Loucy (cell line): ENCODE measurements at regions not wholly inside any gene's neighbourhood (a gene's known extent, or its start where the extent isn't known, plus 50 kb on each side); places are given as distances from the start of the nearest gene placed in this dataset.

Source experiments
- EZH2phosphoT487 ChIP-seq: fragments of 200-600 bp; IDR thresholded peaks from 2 replicates; pipeline ENCODE4 v1.6.1; 2018; ENCODE audit warnings: antibody characterized with exemption, mild to moderate bottlenecking, moderate library complexity, borderline replicate concordance
- TF ChIP-seq, protein P1 (sequence below): fragments of 200-600 bp; sonication (generic); conservative IDR thresholded peaks from 2 replicates; pipeline ENCODE4 v1.5.1; 2014; ENCODE audit warnings: mild to moderate bottlenecking, antibody characterized with exemption, low read length

GRCh38 chr4:78667325-78667724, 108.8 kb upstream of the BMP2K start:
- TF ChIP-seq, protein P1, sequence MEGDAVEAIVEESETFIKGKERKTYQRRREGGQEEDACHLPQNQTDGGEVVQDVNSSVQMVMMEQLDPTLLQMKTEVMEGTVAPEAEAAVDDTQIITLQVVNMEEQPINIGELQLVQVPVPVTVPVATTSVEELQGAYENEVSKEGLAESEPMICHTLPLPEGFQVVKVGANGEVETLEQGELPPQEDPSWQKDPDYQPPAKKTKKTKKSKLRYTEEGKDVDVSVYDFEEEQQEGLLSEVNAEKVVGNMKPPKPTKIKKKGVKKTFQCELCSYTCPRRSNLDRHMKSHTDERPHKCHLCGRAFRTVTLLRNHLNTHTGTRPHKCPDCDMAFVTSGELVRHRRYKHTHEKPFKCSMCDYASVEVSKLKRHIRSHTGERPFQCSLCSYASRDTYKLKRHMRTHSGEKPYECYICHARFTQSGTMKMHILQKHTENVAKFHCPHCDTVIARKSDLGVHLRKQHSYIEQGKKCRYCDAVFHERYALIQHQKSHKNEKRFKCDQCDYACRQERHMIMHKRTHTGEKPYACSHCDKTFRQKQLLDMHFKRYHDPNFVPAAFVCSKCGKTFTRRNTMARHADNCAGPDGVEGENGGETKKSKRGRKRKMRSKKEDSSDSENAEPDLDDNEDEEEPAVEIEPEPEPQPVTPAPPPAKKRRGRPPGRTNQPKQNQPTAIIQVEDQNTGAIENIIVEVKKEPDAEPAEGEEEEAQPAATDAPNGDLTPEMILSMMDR = no peak
- no peak for TF ChIP-seq EZH2phosphoT487
